ENCODE measurements at regions not wholly inside any gene's neighbourhood (a gene's known extent, or its start where the extent isn't known, plus 50 kb on each side); places are given as distances from the start of the nearest gene placed in this dataset.

GRCh38 chr2:17373041-17373440, 145.2 kb downstream of the RAD51AP2 start:
- TF ChIP-seq ZNF274 (IDR thresholded peaks at IDR 0.05; ENCODE audit: low read depth, low read length): no peak
- no peak for TF ChIP-seq CTCF (IDR thresholded peaks at IDR 0.05 in 2 of 3, conservative IDR thresholded peaks at IDR 0.05 in 1 of 3; ENCODE audit: borderline replicate concordance in 1 of 3, insufficient read depth in 1 of 3, low read depth in 2 of 3, low read length in 2 of 3)
- no peak for TF ChIP-seq SRF (IDR thresholded peaks at IDR 0.05; ENCODE audit: low read depth)
- no peak for TF ChIP-seq RAD21 (IDR thresholded peaks at IDR 0.05; ENCODE audit: low read depth)
- no peak for TF ChIP-seq CEBPB (IDR thresholded peaks at IDR 0.05; ENCODE audit: low read depth)
- TF ChIP-seq POLR2A (IDR thresholded peaks at IDR 0.05; ENCODE audit: borderline replicate concordance, extremely low read depth, insufficient read depth, insufficient read length): no peak
- TF ChIP-seq POLR2AphosphoS5 (IDR thresholded peaks at IDR 0.05; ENCODE audit: low read depth, low read length): no peak
- no peak for TF ChIP-seq MAX (IDR thresholded peaks at IDR 0.05)
- TF ChIP-seq SP1 (IDR thresholded peaks at IDR 0.05; ENCODE audit: low read depth): no peak
- no peak for TF ChIP-seq ZBTB33 (IDR thresholded peaks at IDR 0.05; ENCODE audit: extremely low read depth, insufficient replicate concordance, low read length)
- TF ChIP-seq JUND (IDR thresholded peaks at IDR 0.05): no peak
- TF ChIP-seq FOSL1 (IDR thresholded peaks at IDR 0.05; ENCODE audit: low read depth): no peak

All from HCT116 (cell line).